HepG2 (cell line): ENCODE measurements at regions not wholly inside any gene's neighbourhood (a gene's known extent, or its start where the extent isn't known, plus 50 kb on each side); places are given as distances from the start of the nearest gene placed in this dataset.
A peak's percentile ranks its signal among the peaks of the same experiment; 100 is the strongest.

ENCODE experiments used
- ATAC-seq: fragments of 200-7000 bp; cut with Tn5 transposase; 3 replicates; pipeline ENCODE4 v1.9.1; 2020; ENCODE audit warnings: mild to moderate bottlenecking, moderate library complexity
- BruUV-seq: library from RNA; stranded (reverse); fragments of 400-500 nt; replicated peaks from 2 replicates; lab custom pipeline; 2021; lab: Mats Ljungman, UMichigan
- CTCF ChIA-PET: fragments of 300-600 bp; formaldehyde crosslinking; extraction: SDS; loops from one replicate; lab custom pipeline; 2021; ENCODE audit warnings: low total read pairs, inconsistent platforms, low intra/inter-chr PET ratio; lab: Yijun Ruan, JAX
- POLR2A ChIA-PET: fragments of 350-600 bp; sonication (Branson Sonifier 250); formaldehyde crosslinking; loops from one replicate; lab custom pipeline; 2020; ENCODE audit warnings: antibody characterized with exemption, inconsistent platforms; lab: Yijun Ruan, JAX
- DNase-seq: peaks from one replicate; pipeline ENCODE4 v3.0.0-alpha.2; 2015; ENCODE audit warnings: low spot score
- FAIRE-seq: peaks from 3 replicates; lab custom pipeline; 2011; peaks lifted over from hg19 to GRCh38; lab: Jason Lieb, UNC
- H2AFZ ChIP-seq: one replicate; pipeline ENCODE4 v1.6.1; 2011; ENCODE audit warnings: low read length, inconsistent platforms
- H3K27ac ChIP-seq: fragments of 300-600 bp; 3 replicates; pipeline ENCODE4 v1.8.0; 2011; ENCODE audit warnings: mixed run types, mild to moderate bottlenecking, mixed read lengths, low read length, inconsistent platforms; ENCODE audit not compliant: insufficient read depth; ENCODE audit errors: extremely low read length
- H3K27me3 ChIP-seq, 2 experiments: fragments of 200-600 bp in 1 of 2; 2 replicates in 1 of 2; 3 replicates in 1 of 2; pipeline versions ENCODE4 v1.6.0 to v1.8.0; 2011; ENCODE audit warnings: low read length in 2 of 2, mild to moderate bottlenecking in 2 of 2, moderate library complexity in 2 of 2, inconsistent platforms in 1 of 2; ENCODE audit not compliant: insufficient read depth in 2 of 2, control insufficient read depth in 1 of 2
- H3K36me3 ChIP-seq, 2 experiments: fragments of 200-600 bp in 1 of 2; replicated peaks in 1 of 2; 2 replicates in 1 of 2; 3 replicates in 1 of 2; pipeline versions ENCODE4 v1.5.1 to v1.8.0; 2011; ENCODE audit warnings: low read length in 2 of 2, inconsistent platforms in 1 of 2; ENCODE audit not compliant: insufficient read depth in 2 of 2, control insufficient read depth in 1 of 2
- H3K4me1 ChIP-seq: 2 replicates; pipeline ENCODE4 v1.5.1; 2012; ENCODE audit warnings: low read length, inconsistent platforms; ENCODE audit not compliant: insufficient read depth
- H3K4me2 ChIP-seq: 2 replicates; pipeline ENCODE4 v1.6.0; 2011; ENCODE audit warnings: low read depth, low read length, inconsistent platforms
- H3K4me3 ChIP-seq, 3 experiments: fragments of 200-600 bp in 1 of 3; sonication (generic), shearing (Covaris generic) in 1 of 3; replicated peaks in 1 of 3; 2 replicates each; pipeline ENCODE4 v1.5.1; 2011 to 2016; ENCODE audit warnings: low read length in 3 of 3, inconsistent platforms in 2 of 3, low read depth in 2 of 3, mild to moderate bottlenecking in 2 of 3, control low read depth in 1 of 3, mixed read lengths in 1 of 3; ENCODE audit not compliant: insufficient read depth in 1 of 3
- H3K79me2 ChIP-seq: one replicate; pipeline ENCODE4 v1.6.1; 2011; ENCODE audit warnings: low read length, inconsistent platforms; ENCODE audit not compliant: insufficient read depth
- H3K9ac ChIP-seq: 2 replicates; pipeline ENCODE4 v1.6.0; 2011; ENCODE audit warnings: mild to moderate bottlenecking, low read depth, low read length, inconsistent platforms; ENCODE audit not compliant: insufficient read depth
- H3K9me3 ChIP-seq: 2 replicates; pipeline ENCODE4 v1.5.1; 2012; ENCODE audit warnings: mild to moderate bottlenecking, low read length
- H4K20me1 ChIP-seq: 2 replicates; pipeline ENCODE4 v1.6.0; 2011; ENCODE audit warnings: inconsistent platforms, mild to moderate bottlenecking, low read length, moderate library complexity; ENCODE audit not compliant: insufficient read depth
- HNRNPK ChIP-seq: fragments of 200-400 bp; formaldehyde crosslinking; IDR thresholded peaks from 2 replicates; pipeline ENCODE4 v1.6.1; 2018; ENCODE audit warnings: low read length, low read depth, moderate library complexity, mild to moderate bottlenecking; ENCODE audit not compliant: poor library complexity, severe bottlenecking
- MIXL1 ChIP-seq: IDR thresholded peaks from 2 replicates; pipeline ENCODE4 v1.6.1; 2016
- USF2 ChIP-seq, 2 experiments: sonication (generic) in 1 of 2; formaldehyde crosslinking in 1 of 2; IDR thresholded peaks; 2 replicates each; pipeline versions ENCODE4 v1.5.1 to v1.6.1; 2011 to 2020; ENCODE audit warnings: borderline replicate concordance in 1 of 2, low read depth in 1 of 2, low read length in 1 of 2, mild to moderate bottlenecking in 1 of 2, missing genetic modification reagents in 1 of 2, moderate library complexity in 1 of 2
- ZNF44 ChIP-seq: sonication (generic); formaldehyde crosslinking; IDR thresholded peaks from 2 replicates; pipeline ENCODE4 v1.5.1; 2020; ENCODE audit warnings: mild to moderate bottlenecking, missing genetic modification reagents
- WGBS: methylation state at CpG from one replicate; pipeline ENCODE4 v1.1.6; 2017; ENCODE audit warnings: low lambda C conversion rate; 5-methylcytosine and 5-hydroxymethylcytosine counted together
- in situ Hi-C: cut with HindIII; loops from 2 replicates; pipeline ENCODE4 v1.10.0; 2017; ENCODE audit warnings: low pct_unique_long_range_greater_than_20kb; ENCODE audit not compliant: extremely low pct_ligation_motif_present
- intact Hi-C: fragments of 100-400 bp; cut with micrococcal nuclease; formaldehyde crosslinking; loops from one replicate; pipeline ENCODE4 v1.10.0; 2022; ENCODE audit not compliant: unreplicated experiment
- TF ChIP-seq, protein P1 (sequence below): sonication (generic); formaldehyde crosslinking; IDR thresholded peaks from 2 replicates; pipeline ENCODE4 v1.5.1; 2020; ENCODE audit warnings: missing genetic modification reagents, mild to moderate bottlenecking, borderline replicate concordance
- TF ChIP-seq, protein P2 (sequence below): IDR thresholded peaks from 2 replicates; pipeline ENCODE4 v1.6.1; 2016; ENCODE audit warnings: missing compliant biosample characterization, missing genetic modification reagents, borderline replicate concordance
- TF ChIP-seq, protein P3 (sequence below): sonication (generic); formaldehyde crosslinking; IDR thresholded peaks from 2 replicates; pipeline ENCODE4 v1.4.0; 2020; ENCODE audit warnings: missing genetic modification reagents, borderline replicate concordance

GRCh38 chr13:91046715-91047327 lies 300.7 kb upstream of the MIR17HG start:
- H3K9ac ChIP-seq = no peak overlapping the region
- no peak for TF ChIP-seq MIXL1 (CRISPR knock-in tag)
- TF ChIP-seq, protein P1, sequence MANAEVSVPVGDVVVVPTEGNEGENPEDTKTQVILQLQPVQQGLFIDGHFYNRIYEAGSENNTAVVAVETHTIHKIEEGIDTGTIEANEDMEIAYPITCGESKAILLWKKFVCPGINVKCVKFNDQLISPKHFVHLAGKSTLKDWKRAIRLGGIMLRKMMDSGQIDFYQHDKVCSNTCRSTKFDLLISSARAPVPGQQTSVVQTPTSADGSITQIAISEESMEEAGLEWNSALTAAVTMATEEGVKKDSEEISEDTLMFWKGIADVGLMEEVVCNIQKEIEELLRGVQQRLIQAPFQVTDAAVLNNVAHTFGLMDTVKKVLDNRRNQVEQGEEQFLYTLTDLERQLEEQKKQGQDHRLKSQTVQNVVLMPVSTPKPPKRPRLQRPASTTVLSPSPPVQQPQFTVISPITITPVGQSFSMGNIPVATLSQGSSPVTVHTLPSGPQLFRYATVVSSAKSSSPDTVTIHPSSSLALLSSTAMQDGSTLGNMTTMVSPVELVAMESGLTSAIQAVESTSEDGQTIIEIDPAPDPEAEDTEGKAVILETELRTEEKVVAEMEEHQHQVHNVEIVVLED = no peak
- peak; percentile 94 for TF ChIP-seq HNRNPK
- TF ChIP-seq, protein P2, sequence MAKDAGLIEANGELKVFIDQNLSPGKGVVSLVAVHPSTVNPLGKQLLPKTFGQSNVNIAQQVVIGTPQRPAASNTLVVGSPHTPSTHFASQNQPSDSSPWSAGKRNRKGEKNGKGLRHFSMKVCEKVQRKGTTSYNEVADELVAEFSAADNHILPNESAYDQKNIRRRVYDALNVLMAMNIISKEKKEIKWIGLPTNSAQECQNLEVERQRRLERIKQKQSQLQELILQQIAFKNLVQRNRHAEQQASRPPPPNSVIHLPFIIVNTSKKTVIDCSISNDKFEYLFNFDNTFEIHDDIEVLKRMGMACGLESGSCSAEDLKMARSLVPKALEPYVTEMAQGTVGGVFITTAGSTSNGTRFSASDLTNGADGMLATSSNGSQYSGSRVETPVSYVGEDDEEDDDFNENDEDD = no peak
- TF ChIP-seq, all 625 proteins: peak for 1
- DNase-seq (no peak), FAIRE-seq (no peak), ATAC-seq (no peak)
- in situ Hi-C loops = no loop called here
- Histone ChIP-seq H3K79me2 (no peaks in the 10 kb centered on the region), H3K4me3 (no peak overlapping the region), H3K9me3 (no peaks in the 10 kb centered on the region), H3K27me3 (no peaks in the 10 kb centered on the region), H4K20me1 (no peaks in the 10 kb centered on the region), H3K4me1 (no peaks in the 10 kb centered on the region), H2AFZ (no peak overlapping the region), H3K36me3 (no peaks in the 10 kb centered on the region), H3K4me2 (no peak overlapping the region), H3K27ac (no peak overlapping the region)
- 13% methylated on average over 4 of the region's 4 CpGs for WGBS
- POLR2A ChIA-PET = no interaction called here
- CTCF ChIA-PET = no interaction called here
- no TSS peak for BruUV-seq
- intact Hi-C loops = no loop called here

- Histone ChIP-seq H3K9ac (no peak overlapping the region), H3K4me2 (no peak overlapping the region), H3K4me1 (no peaks in the 10 kb centered on the region), H3K79me2 (no peaks in the 10 kb centered on the region), H3K36me3 (no peaks in the 10 kb centered on the region), H4K20me1 (no peaks in the 10 kb centered on the region), H3K27ac (no peak overlapping the region), H3K27me3 (no peaks in the 10 kb centered on the region), H2AFZ (no peak overlapping the region), H3K9me3 (no peaks in the 10 kb centered on the region), H3K4me3 (no peak overlapping the region)
- DNase-seq (no peak), FAIRE-seq (no peak), ATAC-seq (no peak)
- WGBS = 0% methylated on average over 2 of the region's 2 CpGs
- in situ Hi-C loops (no loop called here), intact Hi-C loops (no loop called here)
- POLR2A ChIA-PET = no interaction called here
- no TSS peak for BruUV-seq
- CTCF ChIA-PET = no interaction called here
- TF ChIP-seq ZNF44 (CRISPR knock-in tag) (no peak), USF2 (IDR thresholded peaks at IDR 0.05; ENCODE audit: low read depth, low read length) (no peak), USF2 (CRISPR knock-in tag; IDR thresholded peaks at IDR 0.05; ENCODE audit: borderline replicate concordance) (no peak)
- TF ChIP-seq, protein P3, sequence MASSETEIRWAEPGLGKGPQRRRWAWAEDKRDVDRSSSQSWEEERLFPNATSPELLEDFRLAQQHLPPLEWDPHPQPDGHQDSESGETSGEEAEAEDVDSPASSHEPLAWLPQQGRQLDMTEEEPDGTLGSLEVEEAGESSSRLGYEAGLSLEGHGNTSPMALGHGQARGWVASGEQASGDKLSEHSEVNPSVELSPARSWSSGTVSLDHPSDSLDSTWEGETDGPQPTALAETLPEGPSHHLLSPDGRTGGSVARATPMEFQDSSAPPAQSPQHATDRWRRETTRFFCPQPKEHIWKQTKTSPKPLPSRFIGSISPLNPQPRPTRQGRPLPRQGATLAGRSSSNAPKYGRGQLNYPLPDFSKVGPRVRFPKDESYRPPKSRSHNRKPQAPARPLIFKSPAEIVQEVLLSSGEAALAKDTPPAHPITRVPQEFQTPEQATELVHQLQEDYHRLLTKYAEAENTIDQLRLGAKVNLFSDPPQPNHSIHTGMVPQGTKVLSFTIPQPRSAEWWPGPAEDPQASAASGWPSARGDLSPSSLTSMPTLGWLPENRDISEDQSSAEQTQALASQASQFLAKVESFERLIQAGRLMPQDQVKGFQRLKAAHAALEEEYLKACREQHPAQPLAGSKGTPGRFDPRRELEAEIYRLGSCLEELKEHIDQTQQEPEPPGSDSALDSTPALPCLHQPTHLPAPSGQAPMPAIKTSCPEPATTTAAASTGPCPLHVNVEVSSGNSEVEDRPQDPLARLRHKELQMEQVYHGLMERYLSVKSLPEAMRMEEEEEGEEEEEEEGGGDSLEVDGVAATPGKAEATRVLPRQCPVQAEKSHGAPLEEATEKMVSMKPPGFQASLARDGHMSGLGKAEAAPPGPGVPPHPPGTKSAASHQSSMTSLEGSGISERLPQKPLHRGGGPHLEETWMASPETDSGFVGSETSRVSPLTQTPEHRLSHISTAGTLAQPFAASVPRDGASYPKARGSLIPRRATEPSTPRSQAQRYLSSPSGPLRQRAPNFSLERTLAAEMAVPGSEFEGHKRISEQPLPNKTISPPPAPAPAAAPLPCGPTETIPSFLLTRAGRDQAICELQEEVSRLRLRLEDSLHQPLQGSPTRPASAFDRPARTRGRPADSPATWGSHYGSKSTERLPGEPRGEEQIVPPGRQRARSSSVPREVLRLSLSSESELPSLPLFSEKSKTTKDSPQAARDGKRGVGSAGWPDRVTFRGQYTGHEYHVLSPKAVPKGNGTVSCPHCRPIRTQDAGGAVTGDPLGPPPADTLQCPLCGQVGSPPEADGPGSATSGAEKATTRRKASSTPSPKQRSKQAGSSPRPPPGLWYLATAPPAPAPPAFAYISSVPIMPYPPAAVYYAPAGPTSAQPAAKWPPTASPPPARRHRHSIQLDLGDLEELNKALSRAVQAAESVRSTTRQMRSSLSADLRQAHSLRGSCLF (CRISPR knock-in tag) = no peak
Measured at GRCh38 chr13:91050970-91051369, 296.5 kb upstream of the MIR17HG start.
